SHP77 treated with DMSO at 0.1 percent for 48 hours (cell line): ENCODE measurements at regions not wholly inside any gene's neighbourhood (a gene's known extent, or its start where the extent isn't known, plus 50 kb on each side); places are given as distances from the start of the nearest gene placed in this dataset.

Experiments used
- DNase-seq: peaks from one replicate; lab custom pipeline; 2025; lab: John Stamatoyannopoulos, UW

DNA sequence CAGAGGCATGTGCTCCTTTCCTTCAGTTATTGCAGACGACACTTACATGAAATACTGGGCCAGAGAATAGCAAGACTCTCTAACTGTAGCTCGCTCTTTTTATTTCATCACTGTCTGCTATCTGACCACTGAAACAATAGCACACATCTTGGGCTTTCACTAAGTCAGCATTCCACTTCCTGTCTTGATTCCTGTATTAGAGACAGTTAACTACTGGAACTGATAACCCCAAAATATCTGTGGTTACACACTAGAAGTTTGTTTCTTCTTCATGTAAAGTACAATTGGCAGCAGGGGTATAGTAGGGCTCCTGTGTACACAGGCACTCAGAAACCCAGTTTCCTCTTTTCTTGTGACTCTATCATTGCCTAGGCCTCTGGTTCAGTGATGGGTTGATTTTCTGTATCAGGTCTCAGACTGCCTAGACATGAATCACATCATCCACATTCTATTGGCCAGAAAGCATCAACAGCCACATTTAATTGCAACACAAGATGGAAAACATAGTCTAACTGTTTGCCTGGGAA is 230.2 kb upstream of the CD96 start:
- no peak for DNase-seq

DNA sequence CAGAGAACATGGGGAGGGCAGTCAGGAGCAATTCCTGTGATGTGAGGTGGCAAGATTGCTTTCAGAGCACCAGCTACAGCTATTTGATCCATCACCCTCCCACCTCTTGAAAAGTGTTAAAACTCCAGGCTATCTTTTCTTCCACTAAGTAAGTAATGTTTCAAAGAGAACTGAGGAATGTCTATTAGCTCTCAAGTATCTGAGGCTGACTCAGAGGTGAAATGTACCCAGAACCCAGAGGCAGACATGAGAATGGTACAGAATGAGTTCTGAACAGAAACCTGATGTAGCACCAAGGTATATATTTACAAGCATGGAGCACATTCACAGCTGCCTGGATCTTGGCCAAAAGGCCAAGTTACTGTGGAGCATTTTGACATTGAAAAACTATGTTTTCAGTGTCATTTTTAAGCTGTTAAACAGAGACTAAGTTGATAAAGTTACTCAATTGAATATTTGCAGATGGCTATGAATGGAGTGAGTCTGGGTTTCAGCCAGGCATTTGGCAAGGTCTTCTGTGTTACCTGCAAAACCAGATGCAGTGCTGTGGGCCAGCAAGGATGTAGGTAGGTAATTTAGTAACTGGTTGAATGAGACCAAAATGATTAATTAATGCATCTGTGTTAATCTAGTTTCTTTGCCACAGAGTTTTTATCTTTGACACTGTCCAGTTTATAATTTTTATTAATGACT is 227.7 kb upstream of the CD96 start:
- no peak for DNase-seq

DNA sequence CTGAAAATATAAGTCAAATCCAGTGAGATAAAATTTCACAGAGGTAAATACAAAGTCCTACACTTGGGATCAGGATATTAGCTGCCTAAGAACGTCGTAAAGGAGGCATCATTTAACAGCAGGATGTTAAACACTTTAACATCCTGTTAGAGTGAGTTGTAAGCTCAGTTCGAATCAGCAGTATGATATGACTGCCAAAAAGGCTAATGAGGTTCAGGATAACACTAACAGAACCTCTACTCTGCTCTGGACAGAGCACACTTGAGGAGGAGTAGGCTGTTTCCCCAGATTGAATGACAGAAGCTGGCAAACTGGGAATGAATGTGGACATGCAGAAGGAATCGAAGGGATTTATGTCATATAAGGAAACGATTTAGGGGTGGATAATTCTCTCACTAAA is 227.1 kb upstream of the CD96 start:
- no peak for DNase-seq

DNA sequence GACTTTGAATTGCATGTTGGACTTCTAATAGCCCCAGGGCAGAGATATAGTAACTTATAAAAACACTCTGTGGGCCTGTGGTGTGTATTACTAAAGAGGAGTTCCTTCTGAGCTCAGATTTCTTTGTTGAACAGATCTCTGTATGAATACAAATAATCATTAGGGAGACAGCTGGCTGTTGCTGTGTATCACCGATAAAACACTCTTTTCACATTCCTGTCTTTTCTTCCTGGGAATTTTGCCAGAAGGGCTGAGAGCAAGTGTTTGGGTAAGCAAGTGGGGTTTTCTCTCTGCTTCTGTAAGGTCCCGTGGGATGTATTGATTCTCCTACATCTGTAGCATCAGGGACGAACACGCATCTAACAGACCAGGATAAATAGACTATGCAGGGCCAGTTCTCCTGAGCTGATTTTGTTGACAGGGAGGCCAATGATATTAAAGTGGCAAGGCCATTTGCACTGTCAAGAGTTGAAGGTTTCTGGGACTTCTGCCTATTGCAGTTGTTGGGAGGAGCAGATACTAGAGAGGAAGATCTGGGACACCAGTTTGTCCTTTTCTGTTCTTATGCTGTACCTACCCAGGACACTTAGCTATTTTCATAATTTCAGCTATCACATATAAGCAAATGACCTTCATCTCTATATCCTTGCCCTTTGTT is 225.9 kb upstream of the CD96 start:
- no peak for DNase-seq

DNA sequence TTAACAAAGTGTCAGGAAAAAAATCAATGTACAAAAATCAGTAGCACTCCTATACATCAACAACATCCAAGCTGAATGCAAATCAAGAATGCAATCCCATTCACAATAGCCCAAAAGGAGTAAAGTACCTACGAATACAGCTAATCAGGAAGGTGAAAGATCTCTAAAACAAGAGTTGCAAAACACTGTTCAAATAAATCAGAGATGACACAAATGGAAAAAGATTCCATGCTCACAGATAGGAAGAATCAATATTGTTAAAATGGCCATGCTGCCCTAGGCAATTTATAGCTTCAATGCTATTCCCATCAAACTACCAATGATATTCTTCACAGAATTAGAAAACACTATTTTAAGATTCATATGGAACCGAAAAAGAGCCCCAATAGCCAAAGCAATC is 223.7 kb upstream of the CD96 start:
- no peak for DNase-seq

DNA sequence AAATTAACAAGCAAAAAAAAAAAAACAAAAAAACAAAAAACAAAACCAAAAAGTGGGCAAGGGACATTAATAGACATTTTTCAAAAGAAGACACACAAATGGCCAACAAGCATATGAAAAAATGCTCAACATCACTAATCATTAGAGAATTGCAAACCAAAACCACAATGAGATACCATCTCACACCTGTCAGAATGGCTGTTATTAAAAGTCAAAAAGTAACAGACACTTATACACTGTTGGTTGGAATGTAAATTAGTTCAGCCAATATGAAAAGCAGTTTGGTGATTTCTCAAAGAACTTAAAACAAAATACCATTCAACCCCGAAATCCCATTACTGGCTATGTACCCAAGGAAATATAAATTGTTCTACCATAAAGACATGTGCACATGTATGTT is 222.4 kb upstream of the CD96 start:
- DNase-seq: no peak

DNA sequence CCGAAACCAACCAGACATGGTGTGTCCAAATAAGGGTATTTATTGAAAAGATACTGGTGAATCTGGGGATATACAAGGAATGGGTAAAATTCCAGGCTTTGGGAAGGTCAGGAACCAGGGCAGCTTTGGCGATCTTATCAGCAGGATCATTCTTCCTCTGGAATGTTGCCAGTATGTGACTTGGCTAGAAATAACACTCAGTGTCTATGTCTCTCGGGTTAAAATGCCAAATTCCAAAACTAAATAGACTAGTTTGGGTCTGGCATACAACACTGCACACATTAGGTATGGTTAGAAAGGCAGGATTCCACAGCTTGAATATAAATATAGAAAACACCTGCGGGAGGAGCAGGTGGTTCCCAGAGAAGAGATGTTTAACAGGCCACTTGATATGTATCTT is 220.2 kb upstream of the CD96 start:
- DNase-seq: no peak

DNA sequence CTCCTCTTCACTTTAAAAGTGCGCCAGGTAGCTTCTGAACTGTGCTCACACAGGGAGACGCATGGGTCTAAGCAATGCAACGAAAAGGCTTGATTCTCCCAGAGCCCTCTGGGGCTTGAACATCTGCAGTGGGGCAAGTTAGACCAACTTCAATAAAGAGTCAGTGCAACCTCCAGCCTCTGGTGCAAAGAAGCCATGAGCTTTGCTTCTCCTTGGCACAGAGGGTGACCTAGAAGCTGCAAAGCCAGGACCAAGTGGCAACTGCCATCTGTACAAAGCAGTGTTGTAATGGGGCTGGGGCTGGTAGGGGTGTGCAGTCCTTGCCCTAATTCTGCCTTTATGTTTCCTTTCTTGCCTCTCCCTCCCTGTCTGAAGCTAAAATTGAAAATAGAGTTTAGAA is 219.0 kb upstream of the CD96 start:
- DNase-seq: no peak

DNA sequence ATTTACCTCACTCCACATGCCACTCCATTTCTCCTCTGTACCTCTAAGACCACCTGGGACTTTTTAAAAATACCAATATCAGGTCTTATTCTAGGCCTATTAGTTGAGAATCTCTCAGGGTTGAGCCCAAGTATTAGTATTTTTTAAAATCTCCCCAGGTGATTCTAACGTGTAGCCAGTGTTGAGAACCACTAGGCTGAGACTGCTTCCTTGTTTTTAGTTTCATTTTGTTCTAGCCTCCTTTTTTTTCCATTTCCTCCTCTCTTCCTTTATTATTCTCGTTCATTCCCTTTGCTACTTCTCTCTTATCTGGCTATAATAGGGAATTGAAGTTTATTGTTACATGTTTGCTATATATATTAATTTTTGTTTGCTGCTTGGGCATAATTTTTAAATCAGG is 217.8 kb upstream of the CD96 start:
- DNase-seq: no peak

DNA sequence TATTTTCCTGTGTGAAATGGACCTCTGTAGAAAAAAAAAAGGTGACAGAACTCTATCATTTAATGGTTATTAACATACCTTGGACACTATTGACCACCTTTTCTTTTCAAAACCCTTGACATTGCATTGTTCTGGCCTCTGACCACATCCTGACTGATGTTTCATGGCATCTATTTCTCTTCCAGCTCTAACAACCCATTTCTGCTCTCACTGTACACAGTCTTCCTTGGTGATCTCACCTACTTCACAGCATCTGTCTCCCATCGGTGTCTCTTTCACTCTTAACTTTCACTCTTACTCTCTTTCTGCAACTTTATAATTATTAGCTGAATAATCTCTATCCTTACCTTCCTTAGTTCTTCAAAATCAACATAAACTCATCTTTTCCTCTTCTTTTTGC is 217.4 kb upstream of the CD96 start:
- no peak for DNase-seq

DNA sequence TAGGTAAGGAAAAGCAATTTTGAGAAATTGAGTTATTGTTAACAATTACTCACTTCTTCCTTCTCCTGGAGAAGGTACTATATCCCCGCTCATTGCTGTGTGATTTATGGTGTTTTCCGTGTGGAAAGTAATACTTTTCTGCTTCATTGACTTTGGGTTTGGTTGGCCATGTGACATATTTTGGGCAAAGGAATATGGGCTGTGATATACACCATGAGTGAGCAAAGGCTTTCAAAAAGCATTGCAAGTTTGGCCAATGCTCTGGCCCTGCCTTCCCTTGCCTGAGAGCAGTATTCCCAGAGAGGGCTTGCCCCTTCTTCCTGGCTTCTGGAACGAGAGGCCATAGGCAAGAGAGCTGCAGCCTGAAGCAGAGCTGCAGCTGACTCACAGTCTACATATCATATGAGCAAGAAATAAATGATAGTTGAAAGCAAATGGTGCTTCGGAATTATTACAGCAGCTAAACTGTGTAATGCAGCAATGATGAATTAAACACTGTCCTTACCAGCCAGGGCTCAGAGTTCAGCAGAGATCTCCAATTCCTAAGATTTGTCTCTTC is 216.8 kb upstream of the CD96 start:
- DNase-seq: no peak

DNA sequence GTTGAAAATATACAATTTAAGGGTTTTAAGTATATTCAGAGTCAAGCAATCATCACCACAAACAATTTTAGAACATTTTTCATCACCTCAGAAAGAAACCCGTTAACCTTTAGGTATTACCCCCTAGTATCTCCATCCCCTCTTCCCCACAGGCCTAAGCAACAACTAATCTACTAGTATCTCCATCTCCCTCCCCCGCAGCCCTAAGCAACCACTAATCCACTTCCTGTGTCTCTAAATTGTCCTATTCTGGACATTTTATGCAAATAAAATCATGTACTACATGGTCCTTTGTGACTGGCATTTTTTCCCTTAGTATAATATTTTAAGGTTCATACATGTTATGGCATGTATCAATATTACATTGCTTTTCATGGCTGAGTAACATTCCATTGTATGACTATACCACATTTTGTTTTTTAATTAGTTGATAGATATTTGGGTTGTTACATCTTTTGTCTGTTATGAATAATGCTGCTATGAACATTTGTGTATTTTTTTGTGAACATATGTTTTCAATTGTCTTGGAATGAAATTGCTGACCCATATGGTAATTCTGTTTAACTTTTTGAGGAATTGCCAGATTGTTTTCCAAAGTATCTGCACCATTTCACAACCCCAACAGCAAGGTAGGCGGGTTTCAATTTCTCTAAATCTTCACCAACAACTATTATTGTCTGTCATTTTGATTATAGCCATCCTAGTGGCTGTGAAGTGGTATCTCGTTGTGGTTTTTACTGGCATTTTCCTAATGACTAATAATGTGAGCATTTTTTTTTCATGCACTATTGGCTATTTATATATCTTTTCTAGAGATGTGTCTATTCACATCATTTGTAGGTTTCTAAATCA is 215.6 kb upstream of the CD96 start:
- no peak for DNase-seq

DNA sequence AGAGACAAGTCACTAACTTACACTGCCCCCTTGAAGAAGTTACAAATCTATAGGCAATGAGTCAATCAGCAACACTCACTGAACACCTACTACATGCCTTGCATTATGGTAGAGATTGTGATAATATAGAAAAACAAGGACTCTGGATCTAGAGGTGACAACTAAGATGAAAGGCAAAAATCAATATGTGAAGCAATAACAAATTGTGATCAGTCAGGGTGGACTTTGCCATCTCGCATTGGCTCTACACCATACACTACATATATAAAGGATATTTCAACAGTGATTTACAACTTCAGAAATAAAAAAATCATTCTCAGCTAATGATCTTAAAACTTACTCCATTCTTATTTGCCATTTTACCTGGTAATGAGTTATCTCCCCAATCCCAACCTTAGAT is 210.7 kb upstream of the CD96 start:
- no peak for DNase-seq

DNA sequence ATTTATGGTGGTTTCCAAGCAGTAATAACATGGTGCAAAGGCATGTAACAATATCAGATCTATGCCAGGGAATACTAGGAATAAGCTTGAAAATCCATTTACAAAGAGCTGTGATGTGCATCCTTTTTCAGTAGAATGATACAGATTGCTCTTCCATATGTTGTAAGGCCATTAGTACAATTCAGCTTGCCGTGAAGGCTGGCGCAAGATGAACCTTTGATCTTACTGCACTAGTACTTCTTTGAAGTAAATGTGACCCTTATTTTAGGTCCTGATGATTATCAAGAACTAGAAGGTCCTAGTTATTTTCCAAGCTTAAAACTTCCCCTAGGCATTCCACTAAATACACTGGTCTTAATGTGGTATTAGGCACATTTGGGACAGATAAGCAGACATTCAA is 210.1 kb upstream of the CD96 start:
- DNase-seq: no peak

DNA sequence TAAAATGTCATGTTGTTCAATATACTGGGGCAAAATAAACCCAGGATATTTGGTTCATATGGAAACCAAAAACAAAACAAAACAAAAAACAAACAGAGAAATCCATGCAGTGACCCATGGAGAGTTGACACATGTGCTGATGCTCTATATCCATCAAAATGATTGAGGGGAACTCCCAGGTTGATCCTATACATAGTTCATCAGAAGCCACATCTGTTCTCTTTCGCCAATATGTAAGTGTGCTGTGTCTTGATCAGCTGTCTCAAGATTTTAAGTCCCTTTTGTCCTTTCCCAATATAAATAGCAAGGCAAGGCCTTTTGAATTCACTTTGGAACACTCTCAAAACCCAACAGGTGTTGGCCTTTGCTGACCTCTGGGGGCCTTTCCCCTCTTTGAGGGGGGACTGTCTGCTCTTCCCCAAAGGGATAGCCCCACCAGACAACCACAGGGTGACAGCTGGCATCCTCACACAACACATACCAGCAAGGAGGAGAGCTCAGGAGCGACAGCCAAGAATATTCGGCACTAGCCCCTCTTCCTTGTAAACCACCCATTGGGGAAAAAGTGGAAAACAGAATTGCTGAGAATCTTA is 209.4 kb upstream of the CD96 start:
- no peak for DNase-seq

DNA sequence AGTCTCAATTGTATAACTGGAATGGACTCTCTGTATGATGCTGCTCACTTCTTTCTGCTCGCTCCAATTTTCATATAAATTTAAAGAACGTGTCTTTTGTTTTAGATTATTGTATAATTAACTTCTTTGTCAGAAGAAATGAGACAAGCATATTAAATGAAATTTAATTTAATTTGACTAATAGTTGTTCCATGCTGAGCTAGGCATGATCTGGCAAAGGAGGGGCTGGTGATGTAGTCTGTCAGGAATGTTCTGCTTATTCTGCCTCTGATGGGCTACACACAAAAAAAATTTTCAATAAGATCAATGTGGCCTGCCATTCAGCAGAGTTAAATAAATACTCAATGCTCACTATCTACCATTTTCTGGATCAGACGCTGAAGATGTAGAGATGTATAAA is 208.4 kb upstream of the CD96 start:
- no peak for DNase-seq

DNA sequence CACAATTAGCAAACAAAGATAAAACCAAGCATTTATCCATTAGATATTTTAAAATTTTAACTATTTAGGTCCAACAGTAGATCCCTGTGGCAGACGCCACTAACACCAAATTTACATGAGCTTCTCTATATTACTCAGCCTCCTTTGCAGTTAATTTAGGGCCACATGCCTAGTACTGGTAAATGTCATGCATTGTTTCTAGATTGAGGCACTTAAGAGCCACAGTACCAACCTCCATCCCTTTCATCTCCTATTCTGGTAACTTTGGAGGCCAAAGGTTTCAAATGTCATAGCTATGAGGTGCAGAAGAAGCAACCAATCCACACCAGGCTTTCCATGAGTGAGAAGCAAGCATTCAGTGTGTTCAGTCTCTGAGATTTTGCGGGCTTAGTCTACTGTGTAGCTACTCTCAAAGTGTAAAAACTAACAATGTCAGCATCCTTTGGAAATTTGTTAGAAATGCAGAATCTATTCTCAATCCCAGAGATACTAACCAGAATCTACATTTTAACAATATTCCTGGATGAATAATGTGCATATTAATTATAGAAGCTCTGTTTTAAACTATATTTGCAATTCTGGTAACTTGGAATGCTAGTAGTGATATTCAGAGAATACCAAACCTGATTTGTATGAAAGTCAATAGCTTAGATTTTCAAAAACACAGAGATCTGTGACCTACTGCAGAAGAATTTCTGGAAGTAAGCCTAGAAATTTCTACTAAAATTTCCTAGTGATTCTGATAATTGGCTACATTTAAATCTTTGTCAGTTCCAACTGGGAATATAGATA is 206.3 kb upstream of the CD96 start:
- DNase-seq: no peak

DNA sequence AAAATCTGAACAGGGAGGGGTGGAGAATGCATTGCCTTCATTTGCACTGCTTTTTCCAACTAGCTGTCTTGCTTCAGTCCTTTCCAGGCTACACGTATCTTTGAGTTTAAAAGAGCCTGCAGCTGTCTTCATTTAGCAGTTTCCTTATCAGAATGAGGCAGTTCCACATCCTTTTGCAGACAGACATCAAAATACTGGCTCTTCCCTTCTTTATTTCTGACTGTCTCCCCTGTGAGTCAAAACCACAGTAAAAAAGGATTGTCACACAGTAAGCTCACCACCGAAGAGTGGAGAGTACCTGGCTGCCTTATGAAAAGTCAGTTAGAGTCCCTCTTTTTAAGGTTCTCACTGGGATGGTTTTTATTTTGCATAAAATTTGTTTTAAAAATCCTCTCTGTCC is 205.5 kb upstream of the CD96 start:
- DNase-seq: no peak

DNA sequence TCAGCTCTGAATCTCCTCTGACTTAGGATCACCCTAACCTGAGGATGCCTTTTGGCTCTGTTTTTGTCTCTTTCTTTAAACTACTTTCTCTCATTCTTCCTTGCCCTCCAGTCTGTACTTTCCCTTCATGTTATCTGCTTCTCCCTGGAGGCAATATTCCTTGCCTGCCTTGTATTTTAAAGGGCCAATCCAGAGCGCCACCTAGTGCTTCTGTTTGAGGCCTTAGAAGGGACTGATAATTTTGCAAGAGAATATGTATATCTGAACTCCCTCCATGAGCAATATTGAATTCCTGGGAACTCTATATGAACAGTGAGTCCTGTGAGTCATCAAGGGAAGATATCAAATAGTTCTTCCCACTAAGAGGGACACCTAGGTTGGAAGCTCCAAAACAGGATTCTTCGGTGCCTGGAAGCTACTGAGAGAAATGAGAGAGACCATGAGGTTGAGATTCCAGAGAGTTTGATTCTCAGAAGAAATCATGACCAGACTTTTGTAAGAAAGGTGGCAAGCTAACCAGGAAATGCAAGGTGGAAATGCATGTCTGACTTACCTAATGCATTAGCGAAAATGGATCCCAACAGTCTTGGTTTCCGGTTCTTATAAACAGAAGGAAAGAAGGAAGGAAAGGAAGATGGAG is 203.8 kb upstream of the CD96 start:
- DNase-seq: peak; percentile 45

DNA sequence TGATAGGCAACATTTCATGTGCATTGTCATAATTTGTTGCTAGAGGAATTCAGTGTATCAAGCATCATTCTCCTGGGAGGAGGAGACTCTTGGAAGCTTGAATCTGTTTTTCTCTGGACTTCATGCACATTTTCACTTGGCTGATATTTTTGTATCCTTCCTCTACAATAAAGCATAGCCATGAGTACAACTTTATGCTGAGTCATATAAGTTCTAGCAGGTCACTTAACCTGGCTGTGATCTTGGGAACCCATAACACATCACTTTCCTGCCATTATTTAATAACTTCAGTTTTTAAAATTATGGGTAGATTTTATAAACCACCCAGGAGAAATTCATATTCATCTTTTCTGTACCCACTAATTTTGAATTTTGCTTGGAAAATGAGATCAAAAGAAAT is 203.0 kb upstream of the CD96 start:
- no peak for DNase-seq

DNA sequence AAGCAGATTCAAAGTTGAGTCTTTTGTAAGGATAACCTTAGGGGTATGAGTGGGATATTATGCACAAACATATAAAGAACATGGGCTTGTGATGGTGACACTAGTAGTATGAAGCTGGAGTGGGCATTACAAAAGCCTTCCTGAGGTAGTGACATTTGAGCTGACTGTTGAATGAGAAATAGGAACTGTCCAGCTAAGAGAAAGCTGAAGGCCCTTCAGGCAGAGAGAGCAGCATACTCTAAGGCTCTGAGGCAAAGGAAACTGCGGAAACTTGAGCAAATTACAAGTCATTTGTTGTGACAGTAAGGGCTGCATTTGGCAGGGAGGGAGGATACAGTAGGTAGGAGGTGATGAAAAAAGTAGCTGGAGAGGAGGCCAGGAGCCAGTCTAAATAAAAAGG is 190.7 kb upstream of the CD96 start:
- DNase-seq: no peak
